RWPE1 (cell line): ENCODE measurements at regions not wholly inside any gene's neighbourhood (a gene's known extent, or its start where the extent isn't known, plus 50 kb on each side); places are given as distances from the start of the nearest gene placed in this dataset.

Experiments used
- CTCF ChIA-PET: fragments of 350-600 bp; sonication (Branson Sonifier 250); formaldehyde crosslinking; extraction: SDS; loops from one replicate; lab custom pipeline; 2021; lab: Yijun Ruan, JAX
- POLR2A ChIA-PET: fragments of 400-600 bp; formaldehyde crosslinking; extraction: SDS; loops from one replicate; lab custom pipeline; 2020; ENCODE audit warnings: antibody characterized with exemption; ENCODE audit not compliant: low non-redundant PET; lab: Yijun Ruan, JAX
- DNase-seq: peaks from one replicate; pipeline ENCODE4 v3.0.0; 2012; ENCODE audit warnings: low spot score
- H3K27ac ChIP-seq: fragments of 450-650 bp; 2 replicates; pipeline ENCODE4 v1.5.1; 2017
- TF ChIP-seq, protein P1 (sequence below): fragments of 450-650 bp; conservative IDR thresholded peaks from 2 replicates; pipeline ENCODE4 v1.5.1; 2017; ENCODE audit warnings: low read depth, mild to moderate bottlenecking

DNA sequence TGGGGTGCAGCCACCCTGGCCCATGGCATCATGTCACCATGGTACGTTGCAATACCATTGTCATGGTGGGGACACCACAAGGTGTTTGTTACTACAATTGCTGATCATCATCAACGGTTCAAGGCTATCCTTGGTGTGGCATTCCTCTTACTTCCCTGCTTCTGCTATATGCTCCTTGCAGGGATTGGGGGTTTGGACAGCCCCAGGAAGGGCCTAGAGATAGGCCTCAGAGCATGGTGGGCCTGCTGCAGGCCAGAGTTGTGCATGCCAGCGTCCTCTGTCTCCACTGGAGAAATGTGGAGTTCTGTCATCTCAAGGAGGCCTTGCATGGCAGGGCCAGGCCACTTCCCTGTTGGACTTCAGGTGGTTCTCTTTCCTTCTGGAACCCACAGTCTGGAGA is 234.6 kb upstream of the MKI67 start:
- H3K27ac ChIP-seq: no peak overlapping the region
- TF ChIP-seq, protein P1, sequence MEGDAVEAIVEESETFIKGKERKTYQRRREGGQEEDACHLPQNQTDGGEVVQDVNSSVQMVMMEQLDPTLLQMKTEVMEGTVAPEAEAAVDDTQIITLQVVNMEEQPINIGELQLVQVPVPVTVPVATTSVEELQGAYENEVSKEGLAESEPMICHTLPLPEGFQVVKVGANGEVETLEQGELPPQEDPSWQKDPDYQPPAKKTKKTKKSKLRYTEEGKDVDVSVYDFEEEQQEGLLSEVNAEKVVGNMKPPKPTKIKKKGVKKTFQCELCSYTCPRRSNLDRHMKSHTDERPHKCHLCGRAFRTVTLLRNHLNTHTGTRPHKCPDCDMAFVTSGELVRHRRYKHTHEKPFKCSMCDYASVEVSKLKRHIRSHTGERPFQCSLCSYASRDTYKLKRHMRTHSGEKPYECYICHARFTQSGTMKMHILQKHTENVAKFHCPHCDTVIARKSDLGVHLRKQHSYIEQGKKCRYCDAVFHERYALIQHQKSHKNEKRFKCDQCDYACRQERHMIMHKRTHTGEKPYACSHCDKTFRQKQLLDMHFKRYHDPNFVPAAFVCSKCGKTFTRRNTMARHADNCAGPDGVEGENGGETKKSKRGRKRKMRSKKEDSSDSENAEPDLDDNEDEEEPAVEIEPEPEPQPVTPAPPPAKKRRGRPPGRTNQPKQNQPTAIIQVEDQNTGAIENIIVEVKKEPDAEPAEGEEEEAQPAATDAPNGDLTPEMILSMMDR: no peak
- ChIA-PET POLR2A (no interaction called here), CTCF (interaction anchor here (0.7 kb wide), 1 partner anchor 1157 kb away, joined by 3 read pairs; no protein-coding TSS in a partner anchor)
- no peak for DNase-seq

DNA sequence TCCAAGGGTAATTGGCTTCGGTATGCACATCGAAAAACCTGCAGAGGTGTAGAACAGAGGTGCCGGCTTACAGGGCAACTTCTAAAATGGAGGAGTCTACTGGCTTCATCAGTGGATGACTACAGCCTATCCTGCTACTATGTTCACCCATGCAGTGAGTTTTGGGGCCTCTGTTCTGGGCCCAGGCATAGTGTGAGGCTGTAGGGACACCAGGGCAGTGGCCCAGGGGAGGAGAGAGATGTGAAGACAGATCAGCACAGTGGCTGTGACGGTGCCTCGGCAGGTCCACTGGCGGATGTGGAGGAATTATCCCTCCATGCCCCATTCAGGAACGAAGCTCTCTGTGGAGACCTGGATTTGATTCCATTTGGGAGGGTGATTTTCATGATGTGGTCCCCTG is 235.3 kb upstream of the MKI67 start:
- CTCF ChIA-PET: interaction anchor here (0.7 kb wide), 1 partner anchor 1157 kb away, joined by 3 read pairs; no protein-coding TSS in a partner anchor
- TF ChIP-seq, protein P1: no peak
- no peak for DNase-seq
- POLR2A ChIA-PET: no interaction called here
- H3K27ac ChIP-seq: no peak overlapping the region

DNA sequence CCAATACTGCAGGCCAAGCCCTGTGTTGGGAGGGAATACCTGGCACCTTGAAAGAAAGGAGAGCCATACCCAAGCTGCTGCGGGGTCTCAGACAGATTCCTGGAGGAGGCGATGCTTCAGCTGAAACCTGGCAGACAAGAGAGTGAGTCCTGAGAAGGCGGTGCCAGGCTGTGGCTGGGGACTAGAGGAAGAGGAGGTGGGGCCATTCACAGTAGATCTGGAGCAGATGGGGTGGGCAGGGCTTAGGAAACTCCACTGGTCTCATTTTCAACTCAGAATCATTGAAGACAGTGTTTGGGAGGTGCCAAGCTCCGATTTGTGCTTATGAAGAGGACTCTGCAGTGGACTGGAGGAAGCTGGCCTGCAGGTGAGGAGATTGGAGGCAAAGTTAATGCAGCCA is 236.3 kb upstream of the MKI67 start:
- ChIA-PET CTCF (interaction anchor here (0.6 kb wide), 1 partner anchor 16 kb away, joined by 4 read pairs; no protein-coding TSS in a partner anchor), POLR2A (no interaction called here)
- TF ChIP-seq, protein P1: no peak
- H3K27ac ChIP-seq: no peak overlapping the region
- no peak for DNase-seq

DNA sequence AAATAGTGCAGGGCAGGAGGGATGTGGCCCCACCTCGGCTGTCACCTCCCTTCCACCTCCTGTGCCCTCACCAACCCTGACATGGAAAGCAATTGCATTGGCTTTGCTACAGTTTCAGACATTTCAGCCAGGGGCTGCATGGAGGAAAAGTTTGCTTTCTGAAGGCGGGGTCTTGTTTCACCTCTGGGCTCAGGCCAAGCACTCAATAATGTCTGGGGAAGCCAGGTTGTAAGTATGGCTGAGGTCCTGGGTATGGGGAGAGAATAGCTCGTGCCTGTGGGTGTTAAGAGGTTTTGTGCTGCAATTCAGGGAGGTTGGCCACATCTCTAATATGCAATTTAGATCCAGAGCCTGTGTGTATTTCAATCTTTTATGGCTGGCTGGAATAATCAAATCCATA is 238.4 kb upstream of the MKI67 start:
- no peak for DNase-seq
- H3K27ac ChIP-seq: no peak overlapping the region
- ChIA-PET POLR2A (no interaction called here), CTCF (no interaction called here)
- TF ChIP-seq, protein P1: no peak

DNA sequence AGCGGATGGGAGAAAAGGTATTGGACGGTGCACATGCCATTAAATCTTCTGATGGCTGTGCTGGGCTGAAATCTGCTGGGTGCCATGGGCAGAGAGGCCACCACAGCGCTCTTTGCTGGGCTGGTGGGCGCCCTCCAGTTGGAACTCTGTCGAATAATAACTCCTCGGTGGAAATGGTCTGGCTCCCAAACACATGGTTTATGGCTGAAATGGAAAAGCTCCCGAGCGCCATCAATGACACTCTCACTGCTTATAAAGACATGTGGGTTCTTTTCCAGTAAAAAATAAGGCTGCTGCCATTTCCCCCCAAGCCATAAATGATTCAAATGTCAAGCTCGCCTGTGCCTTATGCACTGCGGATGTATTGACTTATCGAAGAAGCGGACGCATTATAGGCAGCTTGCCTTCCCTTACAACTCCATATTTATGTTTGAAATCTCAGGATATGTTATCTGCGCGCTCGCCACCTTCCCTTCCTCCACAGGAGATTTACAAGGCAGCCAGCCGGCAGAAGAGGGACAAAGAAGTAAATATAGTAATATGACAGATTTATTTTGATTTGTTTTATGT is 239.0 kb upstream of the MKI67 start:
- ChIA-PET CTCF (no interaction called here), POLR2A (no interaction called here)
- H3K27ac ChIP-seq: no peak overlapping the region
- TF ChIP-seq, protein P1: no peak
- DNase-seq: no peak

DNA sequence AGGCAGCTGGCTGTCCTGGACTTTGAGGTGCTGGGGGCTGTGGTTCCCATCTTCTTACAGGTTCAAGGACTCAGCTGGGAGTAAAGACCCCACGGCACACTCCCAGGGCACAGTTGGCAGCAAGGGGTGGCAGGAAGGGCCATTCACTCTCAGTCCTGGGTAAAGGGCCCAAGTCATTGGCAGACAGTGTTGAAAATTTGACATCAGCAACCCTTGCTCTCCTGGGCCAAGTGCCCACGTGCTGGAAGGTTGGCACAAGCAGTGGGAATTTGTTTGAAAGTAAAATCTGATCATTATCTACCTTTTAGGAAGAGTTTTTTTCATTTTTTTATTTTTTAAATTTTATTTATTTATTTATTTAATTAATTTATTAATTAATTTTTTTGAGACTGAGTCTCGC is 241.6 kb upstream of the MKI67 start:
- CTCF ChIA-PET: interaction anchor here (0.6 kb wide), 1 partner anchor 1328 kb away, joined by 3 read pairs; no protein-coding TSS in a partner anchor
- POLR2A ChIA-PET: no interaction called here
- TF ChIP-seq, protein P1: no peak
- no peak overlapping the region for H3K27ac ChIP-seq
- DNase-seq: no peak
